B cell (primary cell): ENCODE measurements at regions not wholly inside any gene's neighbourhood (a gene's known extent, or its start where the extent isn't known, plus 50 kb on each side); places are given as distances from the start of the nearest gene placed in this dataset.

Experiments
- ATAC-seq: fragments of 200-7000 bp; cut with Tn5 transposase; one replicate; pipeline ENCODE4 v1.10.0; 2021; ENCODE audit warnings: low read depth, mild to moderate bottlenecking, moderate number of reproducible peaks, moderate library complexity
- CTCF ChIA-PET: fragments of 350-600 bp; sonication (Branson Sonifier 250); formaldehyde crosslinking; loops from one replicate; lab custom pipeline; 2021; ENCODE audit warnings: antibody characterized with exemption, inconsistent platforms; lab: Charles Lee
- POLR2A ChIA-PET: fragments of 350-600 bp; sonication (Branson Sonifier 250); formaldehyde crosslinking; loops from one replicate; lab custom pipeline; 2021; ENCODE audit warnings: antibody characterized with exemption; lab: Charles Lee
- DNase-seq: peaks from one replicate; pipeline ENCODE4 v3.0.0; 2013
- H2AFZ ChIP-seq: 2 replicates; pipeline ENCODE4 v1.6.1; 2012; ENCODE audit warnings: mild to moderate bottlenecking, low read depth, low read length; ENCODE audit not compliant: insufficient read depth, poor library complexity, severe bottlenecking
- H3K27ac ChIP-seq, 2 donors: 1 replicate in 1 of 2; 2 replicates in 1 of 2; pipeline ENCODE4 v1.5.1; 2012 to 2013; ENCODE audit warnings: low read length in 2 of 2, mild to moderate bottlenecking in 2 of 2, moderate library complexity in 1 of 2
- H3K27me3 ChIP-seq, 4 experiments: fragments of 200-600 bp in 1 of 4; sonication (generic) in 1 of 4; replicated peaks in 1 of 4; 1 replicate in 2 of 4; 2 replicates in 2 of 4; pipeline versions ENCODE4 v1.6.1 to v1.7.0; 2013 to 2016; ENCODE audit warnings: low read length in 3 of 4, mild to moderate bottlenecking in 2 of 4, mixed read lengths in 1 of 4, moderate library complexity in 1 of 4; ENCODE audit not compliant: insufficient read depth in 4 of 4, control insufficient read depth in 3 of 4; ENCODE audit errors: control extremely low read depth in 1 of 4
- H3K36me3 ChIP-seq, 2 experiments: replicated peaks in 1 of 2; 1 replicate in 1 of 2; 2 replicates in 1 of 2; pipeline versions ENCODE4 v1.6.1 to v1.7.1; 2013; ENCODE audit warnings: low read length in 1 of 2; ENCODE audit not compliant: insufficient read depth in 2 of 2, control insufficient read depth in 1 of 2; ENCODE audit errors: control extremely low read depth in 1 of 2, extremely low read depth in 1 of 2
- H3K4me1 ChIP-seq, 2 donors: fragments of 200-600 bp in 1 of 2; sonication (generic) in 1 of 2; 1 replicate in 1 of 2; 2 replicates in 1 of 2; pipeline versions ENCODE4 v1.5.1 to v1.6.1; 2013 to 2017; ENCODE audit warnings: low read length in 2 of 2; ENCODE audit not compliant: control insufficient read depth in 2 of 2, insufficient read depth in 2 of 2
- H3K4me2 ChIP-seq: replicated peaks from 2 replicates; pipeline ENCODE3; 2012; ENCODE audit warnings: mild to moderate bottlenecking, low read depth, low read length; ENCODE audit not compliant: poor library complexity, severe bottlenecking
- H3K4me3 ChIP-seq, 5 experiments: fragments of 200-600 bp in 1 of 5; sonication (generic) in 1 of 5; 1 replicate in 3 of 5; 2 replicates in 2 of 5; pipeline versions ENCODE4 v1.5.1 to v1.7.0; 2011 to 2016; ENCODE audit warnings: low read length in 4 of 5, mild to moderate bottlenecking in 4 of 5, low read depth in 2 of 5, control low read depth in 1 of 5, moderate library complexity in 1 of 5; ENCODE audit not compliant: insufficient read depth in 1 of 5; ENCODE audit errors: control extremely low read depth in 1 of 5, extremely low read depth in 1 of 5
- H3K79me2 ChIP-seq: fragments of 200-600 bp; sonication (generic); one replicate; pipeline ENCODE4 v1.6.0; 2016; ENCODE audit warnings: low read length; ENCODE audit not compliant: control insufficient read depth, insufficient read depth
- H3K9ac ChIP-seq: fragments of 200-600 bp; sonication (generic); 2 replicates; pipeline ENCODE4 v1.6.1; 2017; ENCODE audit warnings: mild to moderate bottlenecking, low read length, moderate library complexity
- H3K9me3 ChIP-seq, 3 donors: one replicate each; pipeline versions ENCODE4 v1.6.1 to v1.7.1; 2013; ENCODE audit warnings: low read length in 2 of 3; ENCODE audit not compliant: control insufficient read depth in 2 of 3, insufficient read depth in 1 of 3; ENCODE audit errors: control extremely low read depth in 1 of 3
- H4K20me1 ChIP-seq: 2 replicates; pipeline ENCODE4 v1.6.0; 2012; ENCODE audit warnings: mild to moderate bottlenecking, low read length; ENCODE audit not compliant: insufficient read depth, control insufficient read depth, poor library complexity, severe bottlenecking
- H3K27ac Mint-ChIP-seq: one replicate; pipeline ENCODE4 v1.8.0; 2021; ENCODE audit warnings: mixed read lengths
- H3K27me3 Mint-ChIP-seq: one replicate; pipeline ENCODE4 v1.8.0; 2021; ENCODE audit warnings: mixed read lengths
- H3K4me1 Mint-ChIP-seq: one replicate; pipeline ENCODE4 v1.8.0; 2021; ENCODE audit warnings: mixed read lengths
- H3K4me3 Mint-ChIP-seq: one replicate; pipeline ENCODE4 v1.8.0; 2021; ENCODE audit warnings: mixed read lengths
- H3K9me3 Mint-ChIP-seq: one replicate; pipeline ENCODE4 v1.8.0; 2022; ENCODE audit warnings: mixed read lengths; ENCODE audit not compliant: insufficient read depth
- CTCF ChIP-seq: fragments of 200-600 bp; IDR thresholded peaks from one replicate; pipeline ENCODE4 v1.8.0; 2022; ENCODE audit warnings: antibody characterized with exemption, mild to moderate bottlenecking
- EZH2 ChIP-seq: IDR thresholded peaks from 2 replicates; pipeline ENCODE4 v1.6.1; 2012; ENCODE audit warnings: borderline replicate concordance, low read depth, mild to moderate bottlenecking, moderate library complexity, low read length; ENCODE audit not compliant: insufficient read depth, poor library complexity, severe bottlenecking
- WGBS: methylation state at CpG from one replicate; pipeline ENCODE4 v1.1.5; 2013; ENCODE audit warnings: missing lambda C conversion rate; ENCODE audit not compliant: insufficient coverage; 5-methylcytosine and 5-hydroxymethylcytosine counted together
- intact Hi-C: fragments of 100-400 bp; cut with micrococcal nuclease; formaldehyde crosslinking; loops from one replicate; pipeline ENCODE4 v1.10.0; 2022

- ChIA-PET CTCF (interaction anchor here (1.0 to 2.3 kb wide), 6 partner anchors 15 to 186 kb away, joined by 3 to 12 read pairs (median 5); partner anchors contain the start of gene RASGRP1), POLR2A (no interaction called here)
- WGBS, result 0% methylated on average over 1 of the region's 4 CpGs
- Histone ChIP-seq H3K9ac (no peak overlapping the region), H3K4me3 (no peak overlapping the region), H3K27ac (no peak overlapping the region), H3K4me2 (no peak overlapping the region), H3K9me3 (no peaks in the 10 kb centered on the region), H3K36me3 (no peaks in the 10 kb centered on the region), H4K20me1 (no peaks in the 10 kb centered on the region), H3K4me1 (peaks cover 6 to 13% of the 10 kb centered on the region in 2 donors), H3K79me2 (no peaks in the 10 kb centered on the region), H3K27me3 (no peaks in the 10 kb centered on the region), H2AFZ (peak overlapping the region; percentile 44)
- no peak for DNase-seq
- TF ChIP-seq CTCF, result no peak
- TF ChIP-seq EZH2, result no peak
- H3K27ac Mint-ChIP-seq, result peak overlapping the region; percentile 8
- no peaks in the 10 kb centered on the region for H3K9me3 Mint-ChIP-seq
- intact Hi-C loops, result no loop called here
- H3K4me3 Mint-ChIP-seq, result no peak overlapping the region
- no peaks in the 10 kb centered on the region for H3K27me3 Mint-ChIP-seq
- H3K4me1 Mint-ChIP-seq, result peaks cover 14% of the 10 kb centered on the region
- no peak for ATAC-seq
Measured at GRCh38 chr15:38626443-38627050, 61.9 kb upstream of the RASGRP1 start.

GRCh38 chr15:38627689-38628277, 63.2 kb upstream of the RASGRP1 start:
- Histone ChIP-seq H2AFZ (no peak overlapping the region), H3K4me3 (no peak overlapping the region), H3K27ac (no peak overlapping the region), H3K9ac (no peak overlapping the region), H3K27me3 (no peaks in the 10 kb centered on the region), H3K4me1 (peaks cover 6 to 16% of the 10 kb centered on the region in 2 donors), H3K9me3 (no peaks in the 10 kb centered on the region), H3K36me3 (no peaks in the 10 kb centered on the region), H4K20me1 (no peaks in the 10 kb centered on the region), H3K79me2 (no peaks in the 10 kb centered on the region), H3K4me2 (no peak overlapping the region)
- H3K4me1 Mint-ChIP-seq, result peaks cover 17% of the 10 kb centered on the region
- peak overlapping the region; percentile 1 for H3K27ac Mint-ChIP-seq
- DNase-seq (no peak), ATAC-seq (no peak)
- TF ChIP-seq EZH2 (no peak), CTCF (no peak)
- CTCF ChIA-PET, result interaction anchor here (1.6 to 2.3 kb wide), 2 partner anchors 25 to 56 kb away, joined by 4 to 12 read pairs; no protein-coding TSS in a partner anchor
- H3K4me3 Mint-ChIP-seq, result no peak overlapping the region
- WGBS, result 96% methylated on average over 9 of the region's 12 CpGs
- H3K9me3 Mint-ChIP-seq, result no peaks in the 10 kb centered on the region
- no peaks in the 10 kb centered on the region for H3K27me3 Mint-ChIP-seq
- POLR2A ChIA-PET, result no interaction called here
- intact Hi-C loops, result no loop called here
